ENCODE measurements at regions not wholly inside any gene's neighbourhood (a gene's known extent, or its start where the extent isn't known, plus 50 kb on each side); places are given as distances from the start of the nearest gene placed in this dataset.

DNA sequence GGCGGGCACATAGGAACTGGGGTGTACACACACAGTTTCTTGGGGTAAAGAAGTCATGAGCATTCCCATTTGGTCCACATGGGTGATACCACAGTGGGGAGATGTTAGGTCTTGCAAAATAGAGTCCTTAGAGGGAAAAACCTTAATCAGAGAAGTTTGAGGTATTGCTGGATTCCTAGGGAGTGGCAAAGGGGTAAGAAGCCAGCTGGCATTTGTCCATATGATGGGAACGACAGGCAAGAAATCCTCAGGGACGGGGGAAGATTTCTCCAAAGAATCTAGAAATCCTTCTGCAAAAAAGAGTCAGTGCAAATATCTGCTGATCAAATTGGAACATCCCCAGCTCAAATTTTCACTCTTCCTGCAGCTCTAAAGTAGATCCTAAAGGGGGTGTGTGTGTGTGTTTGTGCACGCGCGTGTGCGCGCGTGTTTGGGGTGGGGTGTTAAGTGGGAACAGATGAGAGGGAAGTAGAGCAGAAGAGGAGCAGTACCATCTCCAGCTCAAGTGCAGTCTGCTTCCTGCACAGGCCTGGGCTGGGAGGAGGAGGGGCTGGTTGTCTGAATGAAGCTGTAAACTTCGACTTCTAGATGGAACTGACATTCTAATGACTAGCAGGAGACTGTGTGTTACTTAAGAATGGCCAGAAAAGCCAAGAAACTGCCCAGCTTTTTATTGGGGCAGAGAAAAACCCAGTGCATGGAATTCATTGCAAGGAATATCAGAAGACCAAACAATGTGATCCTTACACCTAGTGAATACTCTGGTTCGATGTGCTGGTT lies 168.0 kb downstream of the SPP2 start:
- no peaks in the 10 kb centered on the region for H3K9me3 ChIP-seq (ENCODE audit: low read depth, low read length)
- peaks cover 3% of the 10 kb centered on the region for H3K4me1 ChIP-seq (ENCODE audit: insufficient read depth, low read length)
- TF ChIP-seq, protein P1, sequence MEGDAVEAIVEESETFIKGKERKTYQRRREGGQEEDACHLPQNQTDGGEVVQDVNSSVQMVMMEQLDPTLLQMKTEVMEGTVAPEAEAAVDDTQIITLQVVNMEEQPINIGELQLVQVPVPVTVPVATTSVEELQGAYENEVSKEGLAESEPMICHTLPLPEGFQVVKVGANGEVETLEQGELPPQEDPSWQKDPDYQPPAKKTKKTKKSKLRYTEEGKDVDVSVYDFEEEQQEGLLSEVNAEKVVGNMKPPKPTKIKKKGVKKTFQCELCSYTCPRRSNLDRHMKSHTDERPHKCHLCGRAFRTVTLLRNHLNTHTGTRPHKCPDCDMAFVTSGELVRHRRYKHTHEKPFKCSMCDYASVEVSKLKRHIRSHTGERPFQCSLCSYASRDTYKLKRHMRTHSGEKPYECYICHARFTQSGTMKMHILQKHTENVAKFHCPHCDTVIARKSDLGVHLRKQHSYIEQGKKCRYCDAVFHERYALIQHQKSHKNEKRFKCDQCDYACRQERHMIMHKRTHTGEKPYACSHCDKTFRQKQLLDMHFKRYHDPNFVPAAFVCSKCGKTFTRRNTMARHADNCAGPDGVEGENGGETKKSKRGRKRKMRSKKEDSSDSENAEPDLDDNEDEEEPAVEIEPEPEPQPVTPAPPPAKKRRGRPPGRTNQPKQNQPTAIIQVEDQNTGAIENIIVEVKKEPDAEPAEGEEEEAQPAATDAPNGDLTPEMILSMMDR (IDR thresholded peaks at IDR 0.05; ENCODE audit: extremely low read depth, low read depth, low read length): no peak
- H4K20me1 ChIP-seq (ENCODE audit: insufficient read depth, low read length): no peaks in the 10 kb centered on the region
- no peak overlapping the region for H3K4me3 ChIP-seq (ENCODE audit: insufficient read depth, low read length)
- H2AFZ ChIP-seq (ENCODE audit: low read length): no peak overlapping the region
- H3K27ac ChIP-seq (ENCODE audit: low read depth, low read length): no peak overlapping the region
- no peaks in the 10 kb centered on the region for H3K79me2 ChIP-seq (ENCODE audit: insufficient read depth, low read length)
- no peak overlapping the region for H3K4me2 ChIP-seq (ENCODE audit: insufficient read depth, low read length)
- H3K27me3 ChIP-seq (ENCODE audit: insufficient read depth, low read length): peaks cover 4% of the 10 kb centered on the region
- no peak for DNase-seq (ENCODE audit: insufficient read length, low spot score, missing footprints)
- H3K36me3 ChIP-seq (ENCODE audit: insufficient read depth, low read length): no peaks in the 10 kb centered on the region

DNA sequence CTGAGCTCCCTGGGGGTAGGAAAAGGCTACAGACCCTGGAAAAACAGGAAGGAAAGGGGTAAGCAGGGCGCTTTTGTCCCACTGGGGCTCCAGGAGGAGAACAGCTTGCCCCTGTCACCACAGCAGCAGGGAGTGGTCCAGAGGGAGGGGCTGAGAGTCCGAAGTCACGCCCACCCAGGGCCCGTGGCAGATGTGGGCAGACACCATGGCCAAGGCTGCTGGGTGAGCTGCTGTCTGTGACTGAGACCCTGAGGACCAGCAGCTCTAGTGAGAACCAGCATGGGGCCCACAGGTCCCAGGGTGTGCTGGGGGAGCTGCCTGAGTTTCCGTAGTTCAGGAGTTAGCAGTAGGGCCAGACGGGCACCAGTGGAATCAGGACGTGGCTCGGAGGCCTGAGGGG lies 162.0 kb downstream of the SPP2 start:
- H3K27ac ChIP-seq (ENCODE audit: low read depth, low read length): no peak overlapping the region
- no peaks in the 10 kb centered on the region for H3K79me2 ChIP-seq (ENCODE audit: insufficient read depth, low read length)
- H3K4me2 ChIP-seq (ENCODE audit: insufficient read depth, low read length): no peak overlapping the region
- TF ChIP-seq, protein P1 (IDR thresholded peaks at IDR 0.05; ENCODE audit: extremely low read depth, low read depth, low read length): no peak
- no peak overlapping the region for H3K4me3 ChIP-seq (ENCODE audit: insufficient read depth, low read length)
- H3K36me3 ChIP-seq (ENCODE audit: insufficient read depth, low read length): no peaks in the 10 kb centered on the region
- DNase-seq (ENCODE audit: insufficient read length, low spot score, missing footprints): no peak
- peaks cover 3% of the 10 kb centered on the region for H3K4me1 ChIP-seq (ENCODE audit: insufficient read depth, low read length)
- peaks cover 4% of the 10 kb centered on the region for H3K27me3 ChIP-seq (ENCODE audit: insufficient read depth, low read length)
- H2AFZ ChIP-seq (ENCODE audit: low read length): no peak overlapping the region
- no peaks in the 10 kb centered on the region for H4K20me1 ChIP-seq (ENCODE audit: insufficient read depth, low read length)
- no peaks in the 10 kb centered on the region for H3K9me3 ChIP-seq (ENCODE audit: low read depth, low read length)

DNA sequence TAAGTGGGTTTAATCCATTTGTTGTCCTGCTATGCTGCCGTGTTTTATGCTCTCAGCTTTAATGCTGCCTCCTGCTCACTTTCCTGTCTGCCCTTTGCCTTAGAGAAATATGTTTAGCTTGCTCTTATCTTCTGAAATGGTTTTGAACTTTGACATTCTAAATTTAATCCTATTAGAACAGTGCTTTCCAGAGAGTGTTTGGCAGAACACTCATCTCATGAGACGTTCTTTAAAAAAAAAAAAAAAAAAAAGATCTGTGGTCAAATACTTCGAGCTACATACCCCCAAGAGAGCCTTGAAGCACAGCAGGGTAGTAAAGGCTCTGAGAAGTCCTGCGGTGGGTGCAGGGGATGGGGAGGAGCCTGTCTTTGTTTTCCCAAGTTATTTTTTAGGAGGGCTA lies 161.3 kb downstream of the SPP2 start:
- Histone ChIP-seq H3K36me3 (ENCODE audit: insufficient read depth, low read length) (no peaks in the 10 kb centered on the region), H4K20me1 (ENCODE audit: insufficient read depth, low read length) (no peaks in the 10 kb centered on the region), H3K4me2 (ENCODE audit: insufficient read depth, low read length) (no peak overlapping the region), H3K4me3 (ENCODE audit: insufficient read depth, low read length) (no peak overlapping the region), H3K9me3 (ENCODE audit: low read depth, low read length) (no peaks in the 10 kb centered on the region), H3K27ac (ENCODE audit: low read depth, low read length) (no peak overlapping the region), H3K4me1 (ENCODE audit: insufficient read depth, low read length) (peaks cover 3% of the 10 kb centered on the region), H3K79me2 (ENCODE audit: insufficient read depth, low read length) (no peaks in the 10 kb centered on the region), H3K27me3 (ENCODE audit: insufficient read depth, low read length) (peaks cover 3% of the 10 kb centered on the region), H2AFZ (ENCODE audit: low read length) (peak overlapping the region; percentile 29)
- TF ChIP-seq, protein P1 (IDR thresholded peaks at IDR 0.05; ENCODE audit: extremely low read depth, low read depth, low read length): no peak
- DNase-seq (ENCODE audit: insufficient read length, low spot score, missing footprints): no peak

DNA sequence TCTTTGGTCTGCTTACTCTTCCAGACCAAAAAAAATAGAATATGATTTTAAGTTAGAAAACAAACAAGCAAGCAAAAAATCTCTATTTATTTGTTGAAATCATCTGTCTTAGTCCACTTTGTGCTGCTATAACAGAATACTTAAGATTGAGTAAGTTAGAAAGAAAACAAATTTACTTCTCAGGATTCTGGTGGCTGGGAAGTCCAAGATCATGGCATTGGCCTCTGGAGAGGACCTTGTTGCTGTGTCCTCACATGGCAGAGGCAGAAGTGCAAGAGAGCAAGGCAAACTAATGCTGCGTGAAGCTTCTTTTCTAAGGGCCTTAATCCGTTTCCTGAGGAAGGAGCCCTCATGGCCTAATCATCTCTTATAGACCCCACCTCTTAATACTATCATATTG lies 156.2 kb downstream of the SPP2 start:
- Histone ChIP-seq H2AFZ (ENCODE audit: low read length) (no peak overlapping the region), H3K79me2 (ENCODE audit: insufficient read depth, low read length) (no peaks in the 10 kb centered on the region), H3K4me1 (ENCODE audit: insufficient read depth, low read length) (peaks cover 14% of the 10 kb centered on the region), H4K20me1 (ENCODE audit: insufficient read depth, low read length) (no peaks in the 10 kb centered on the region), H3K9me3 (ENCODE audit: low read depth, low read length) (no peaks in the 10 kb centered on the region), H3K27ac (ENCODE audit: low read depth, low read length) (no peak overlapping the region), H3K4me3 (ENCODE audit: insufficient read depth, low read length) (no peak overlapping the region), H3K27me3 (ENCODE audit: insufficient read depth, low read length) (no peaks in the 10 kb centered on the region), H3K4me2 (ENCODE audit: insufficient read depth, low read length) (no peak overlapping the region), H3K36me3 (ENCODE audit: insufficient read depth, low read length) (no peaks in the 10 kb centered on the region)
- no peak for DNase-seq (ENCODE audit: insufficient read length, low spot score, missing footprints)
- TF ChIP-seq, protein P1 (IDR thresholded peaks at IDR 0.05; ENCODE audit: extremely low read depth, low read depth, low read length): no peak
